HEK293T (cell line): ENCODE measurements at regions not wholly inside any gene's neighbourhood (a gene's known extent, or its start where the extent isn't known, plus 50 kb on each side); places are given as distances from the start of the nearest gene placed in this dataset.

Experiments used
- FOXA1 ChIP-seq: fragments of 450-650 bp; IDR thresholded peaks from 2 replicates; pipeline ENCODE4 v1.6.1; 2016; ENCODE audit warnings: mild to moderate bottlenecking
- LEF1 ChIP-seq: fragments of 450-650 bp; IDR thresholded peaks from 2 replicates; pipeline ENCODE4 v1.6.1; 2017; ENCODE audit warnings: mild to moderate bottlenecking, borderline replicate concordance
- NFRKB ChIP-seq: fragments of 450-650 bp; IDR thresholded peaks from 2 replicates; pipeline ENCODE4 v1.6.1; 2016; ENCODE audit warnings: mild to moderate bottlenecking, moderate library complexity
- PKNOX1 ChIP-seq: fragments of 450-650 bp; IDR thresholded peaks from 2 replicates; pipeline ENCODE4 v1.6.1; 2016
- SP1 ChIP-seq: fragments of 450-650 bp; IDR thresholded peaks from 2 replicates; pipeline ENCODE4 v1.6.1; 2017

GRCh38 chr11:31871310-31872075, 60.4 kb upstream of the PAX6 start:
- TF ChIP-seq NFRKB (no peak), SP1 (no peak), PKNOX1 (no peak), FOXA1 (no peak), LEF1 (no peak)
